ENCODE measurements at regions not wholly inside any gene's neighbourhood (a gene's known extent, or its start where the extent isn't known, plus 50 kb on each side); places are given as distances from the start of the nearest gene placed in this dataset.

GRCh38 chr4:132540797-132541196 lies 608.3 kb upstream of the PCDH10 start:
- TF ChIP-seq POLR2A (IDR thresholded peaks at IDR 0.05; ENCODE audit: low read depth, low read length) (no peak), POLR2AphosphoS5 (IDR thresholded peaks at IDR 0.05; ENCODE audit: low read depth, low read length) (no peak), TAF1 (IDR thresholded peaks at IDR 0.05; ENCODE audit: low read depth, low read length) (no peak)

All from GM12891 (cell line).